GM19023 (cell line): ENCODE measurements at regions not wholly inside any gene's neighbourhood (a gene's known extent, or its start where the extent isn't known, plus 50 kb on each side); places are given as distances from the start of the nearest gene placed in this dataset.
"Not testable (repeated sequence)": the region's sequence is repeated elsewhere in the genome, so short reads cannot be mapped to it uniquely, and the experiment has no call there.

Experiments
- ATAC-seq: cut with Tn5 transposase; IDR thresholded peaks from one replicate; pipeline ENCODE4 v1.9.1; 2021; ENCODE audit warnings: mild to moderate bottlenecking, moderate library complexity; ENCODE audit not compliant: unreplicated experiment

- no peak for ATAC-seq
Observed at GRCh38 chr14:105978618-105979295, 452.4 kb downstream of the TMEM121 start.

DNA sequence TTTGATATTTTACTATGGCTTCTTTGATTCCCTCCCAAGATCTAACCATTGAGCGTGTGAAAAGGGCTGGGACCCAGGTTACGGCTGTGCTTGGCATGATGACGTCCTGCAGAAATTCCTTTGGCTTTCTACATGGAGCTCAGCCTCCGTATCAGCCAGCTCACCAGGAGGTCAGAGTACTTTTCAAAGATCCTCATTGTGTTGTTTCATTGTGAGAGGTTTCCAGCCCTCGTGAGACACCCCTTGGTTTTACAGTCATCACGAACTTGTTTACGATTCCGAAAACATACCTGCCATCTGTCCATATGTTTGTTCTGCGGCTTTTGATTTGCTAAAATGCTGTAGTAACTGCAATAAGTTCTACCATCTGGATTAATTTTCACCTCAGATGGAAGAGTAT, 453.1 kb downstream of the TMEM121 start:
- no peak for ATAC-seq

- ATAC-seq, result no peak
Observed at GRCh38 chr14:105980224-105980623, 453.8 kb downstream of the TMEM121 start.

DNA sequence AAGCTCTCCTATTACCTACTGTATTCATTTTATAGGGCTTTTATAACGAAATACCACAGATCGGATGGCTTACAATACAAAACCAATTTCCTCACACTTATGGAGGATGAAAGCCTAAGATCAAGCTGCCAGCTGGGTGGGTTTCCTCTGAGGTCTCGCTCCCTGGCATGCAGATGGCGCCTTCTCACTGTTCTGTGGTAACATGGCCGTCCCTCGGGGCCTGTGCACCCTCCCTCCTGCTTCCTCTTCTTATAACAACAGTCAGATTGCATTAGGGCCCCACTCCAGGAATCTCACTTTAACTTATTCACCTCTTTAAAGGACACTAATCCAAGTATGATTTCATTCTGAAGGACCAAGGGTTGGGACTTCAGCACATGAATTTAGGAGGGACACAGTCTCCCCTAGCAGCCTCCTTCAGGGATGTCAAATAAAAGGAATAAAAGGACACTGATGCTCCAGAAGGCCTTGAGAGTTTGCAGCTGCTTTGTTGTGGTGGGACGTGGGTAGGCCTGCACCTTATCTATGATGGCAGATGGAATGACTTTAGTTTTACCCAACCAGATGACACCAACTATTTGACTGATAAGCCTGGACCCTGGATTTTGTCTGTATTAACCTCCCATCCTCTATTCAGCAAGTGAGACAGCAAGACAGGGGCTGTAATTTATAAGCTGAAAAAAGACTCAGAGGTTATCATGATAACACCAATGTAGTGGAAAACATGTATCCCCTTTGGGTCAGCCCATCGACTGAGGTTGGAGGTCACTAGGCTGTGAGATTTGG, 455.3 kb downstream of the TMEM121 start:
- ATAC-seq, result not testable (repeated sequence)

- no peak for ATAC-seq
Observed at GRCh38 chr14:105982664-105983063, 456.3 kb downstream of the TMEM121 start.

DNA sequence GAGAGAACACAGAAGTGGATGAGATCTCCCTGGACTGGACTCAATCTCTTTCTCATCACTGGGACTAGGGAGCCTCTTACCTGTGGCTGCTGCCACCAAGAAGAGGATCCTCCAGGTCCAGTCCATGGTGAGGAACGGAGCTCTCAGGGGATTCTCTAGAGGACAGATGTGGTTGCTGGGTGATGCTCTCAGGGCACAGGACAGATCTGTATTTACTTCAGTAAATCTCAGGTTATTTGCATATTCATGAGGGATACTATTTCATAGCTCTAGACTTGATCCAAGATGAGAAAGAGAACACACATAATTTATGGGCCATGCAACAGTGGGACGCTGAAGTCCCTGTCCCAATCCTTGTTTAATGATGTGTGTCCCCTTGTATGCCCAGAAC, 460.5 kb downstream of the TMEM121 start:
- no peak for ATAC-seq

DNA sequence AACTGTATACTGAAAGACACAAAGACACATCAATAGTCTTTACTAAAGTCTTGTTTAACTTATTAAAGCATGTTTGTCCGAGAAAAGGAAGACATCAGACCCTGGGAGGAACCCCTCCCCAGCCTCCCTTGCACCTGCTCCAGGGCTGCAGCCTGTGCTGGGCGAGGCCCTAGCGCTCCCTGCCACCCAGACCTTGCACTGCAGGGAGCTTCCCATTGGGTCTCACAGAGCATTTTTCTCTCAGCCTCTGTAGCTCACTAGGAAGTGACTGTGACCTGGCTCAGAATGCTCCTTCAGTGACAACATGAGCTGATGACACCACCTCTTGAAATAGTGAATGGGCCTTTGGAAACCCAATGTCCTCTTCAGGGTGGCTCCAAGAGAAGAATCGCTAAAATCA, 461.2 kb downstream of the TMEM121 start:
- ATAC-seq, result no peak

DNA sequence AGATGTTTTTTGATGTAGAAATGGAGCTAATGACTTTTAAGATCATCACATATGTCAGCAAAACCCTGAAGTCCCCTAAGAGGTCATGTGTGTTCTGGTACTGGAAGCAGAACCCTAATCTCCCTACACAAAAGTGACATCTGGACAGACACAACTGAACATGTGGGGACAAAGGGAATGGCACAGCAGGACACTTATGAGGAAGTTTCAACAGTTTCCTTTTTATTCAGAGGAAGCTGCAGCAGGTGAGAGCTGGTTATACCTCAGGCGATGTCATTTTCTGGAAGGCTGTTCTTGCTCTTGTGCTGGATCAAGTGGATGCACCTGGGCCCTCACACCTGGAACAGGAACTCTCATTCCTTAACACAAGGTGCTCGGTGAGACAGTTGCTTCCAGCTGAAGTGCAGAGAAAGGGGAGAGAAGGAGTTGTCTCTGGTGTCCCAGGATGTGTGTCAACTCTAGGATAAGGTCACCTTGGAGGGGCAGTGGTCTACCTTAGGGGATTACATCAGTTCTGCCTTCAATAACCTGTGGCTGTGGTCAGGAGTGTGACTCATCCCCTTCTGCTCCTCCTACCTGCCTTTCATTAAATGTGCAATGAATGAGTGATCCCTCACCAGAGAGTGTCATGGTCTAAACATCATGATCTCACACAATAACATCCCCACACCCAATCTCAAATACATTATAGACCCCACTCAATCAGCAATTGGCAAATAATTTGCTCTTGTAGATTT, 463.4 kb downstream of the TMEM121 start:
- ATAC-seq, result no peak

DNA sequence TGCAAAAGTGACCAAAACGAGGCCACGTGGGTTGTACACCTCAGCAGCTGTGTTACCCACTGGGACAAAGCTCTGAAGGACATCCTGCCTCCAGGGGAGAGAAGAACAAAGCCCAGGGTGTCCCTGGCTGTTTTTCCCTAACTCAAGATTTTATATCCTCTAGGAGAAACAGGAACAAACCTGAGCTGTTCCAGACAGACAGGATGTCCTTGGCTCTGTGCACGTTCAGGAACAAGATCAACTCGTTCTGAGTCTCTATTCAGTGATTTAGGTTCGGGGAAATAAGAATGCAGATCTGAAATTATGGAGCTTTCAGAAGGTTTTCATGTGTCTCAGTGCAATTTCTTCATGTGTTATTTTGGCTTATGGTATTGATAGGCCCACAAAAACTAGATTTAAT, 465.3 kb downstream of the TMEM121 start:
- not testable (repeated sequence) for ATAC-seq

DNA sequence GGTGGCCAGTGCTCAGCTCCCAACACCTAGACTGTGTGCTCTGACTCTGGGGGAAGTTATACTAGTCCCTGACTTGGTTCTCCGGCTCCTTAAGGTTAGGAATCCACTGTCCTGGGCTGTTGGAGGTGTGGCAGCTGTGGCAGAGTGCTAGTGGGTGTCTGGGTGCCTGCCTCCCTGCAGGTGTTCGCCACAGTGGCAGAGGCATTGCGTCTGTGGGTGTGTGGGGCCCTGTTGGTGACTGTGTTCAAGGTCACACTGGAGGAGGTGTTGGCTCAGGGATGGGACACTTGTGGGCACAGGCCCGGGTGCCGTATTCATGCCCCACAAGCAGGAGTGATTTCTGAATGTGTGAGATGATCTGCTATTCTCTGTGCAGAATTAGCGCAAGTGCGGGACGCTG, 467.4 kb downstream of the TMEM121 start:
- no peak for ATAC-seq

DNA sequence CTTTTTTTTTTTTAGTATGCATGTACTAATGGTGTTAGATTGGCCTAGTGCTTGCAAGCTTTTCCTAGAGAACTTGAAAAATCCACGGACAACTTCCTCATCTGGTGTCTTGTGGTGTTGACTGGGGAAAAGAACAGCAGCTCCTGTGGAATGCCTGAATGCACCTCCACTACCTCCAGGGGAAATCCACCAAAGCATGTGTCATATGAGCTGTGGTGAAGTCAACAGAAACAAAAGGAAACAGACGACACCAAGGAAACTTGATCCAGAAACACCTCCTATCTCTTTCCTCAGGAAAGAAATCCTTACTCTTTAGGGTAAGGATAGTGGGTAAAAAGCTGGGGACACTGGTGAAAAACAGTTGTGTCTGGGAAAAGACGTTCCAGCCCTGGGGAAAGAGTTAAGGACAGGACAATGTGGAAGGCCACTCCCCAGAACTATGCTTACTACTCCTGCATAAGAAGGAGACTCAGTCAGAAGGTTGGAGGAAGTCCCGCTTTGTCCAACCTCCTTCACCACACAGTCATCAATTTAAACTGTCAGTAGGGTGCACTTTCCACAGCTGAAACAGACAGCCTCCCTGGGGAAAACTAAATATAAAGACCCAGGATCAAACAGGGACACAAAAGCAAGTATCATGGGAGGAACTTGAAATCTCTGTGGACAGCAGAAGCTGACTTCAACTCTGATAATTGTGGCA, 468.8 kb downstream of the TMEM121 start:
- not testable (repeated sequence) for ATAC-seq

DNA sequence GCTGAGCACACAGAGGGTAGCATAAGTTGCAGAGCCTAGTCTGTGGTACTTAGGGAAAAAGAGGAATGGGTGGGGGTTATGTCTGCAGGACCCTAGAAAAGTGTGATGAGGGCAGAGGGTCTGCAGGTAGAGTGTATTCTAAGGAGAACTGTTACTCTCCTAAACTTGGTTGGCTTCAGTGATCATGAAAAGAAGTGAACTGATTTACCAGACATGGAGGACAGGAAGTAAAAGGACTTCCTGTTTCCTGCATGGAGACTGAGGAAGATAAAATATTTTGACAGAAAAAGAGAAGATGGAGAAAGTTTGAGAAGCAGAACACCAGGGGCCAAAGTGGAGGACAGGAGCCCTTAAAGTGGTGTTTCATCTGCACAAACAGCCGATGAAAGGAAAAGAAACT, 472.2 kb downstream of the TMEM121 start:
- not testable (repeated sequence) for ATAC-seq

DNA sequence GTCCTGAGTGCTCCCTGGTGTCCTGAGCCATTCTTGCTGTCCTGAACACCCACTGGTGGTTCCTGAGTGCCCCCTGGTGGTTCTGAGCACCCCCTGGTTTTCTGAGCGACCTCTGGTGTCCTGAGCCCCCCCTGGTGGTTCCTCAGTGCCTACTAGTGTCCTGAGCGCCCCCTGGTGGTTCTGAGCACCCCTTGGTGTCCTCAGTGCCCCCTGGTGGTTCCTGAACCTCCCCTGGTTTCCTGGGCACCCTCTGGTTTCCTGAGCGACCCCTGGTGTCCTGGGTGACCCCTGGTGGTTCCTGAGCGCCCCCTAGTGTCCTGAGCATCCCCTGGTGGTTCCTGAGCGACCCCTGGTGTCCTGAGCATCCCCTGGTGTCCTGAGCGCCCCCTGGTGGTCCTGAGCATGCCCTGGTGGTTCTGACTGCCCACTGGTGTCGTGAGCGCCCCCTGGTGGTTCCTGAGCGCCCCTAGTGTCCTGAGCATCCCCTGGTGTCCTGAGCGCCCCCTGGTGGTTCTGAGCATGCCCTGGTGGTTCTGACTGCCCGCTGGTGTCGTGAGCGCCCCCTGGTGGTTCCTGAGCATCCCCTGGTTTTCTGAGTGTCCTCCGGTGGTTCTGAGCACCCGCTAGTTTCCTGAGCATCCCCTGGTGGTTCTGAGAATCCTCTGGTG, 473.1 kb downstream of the TMEM121 start:
- peak; percentile 72 for ATAC-seq

GRCh38 chr14:106000029-106000511, 473.7 kb downstream of the TMEM121 start:
- ATAC-seq, result peak; percentile 38

DNA sequence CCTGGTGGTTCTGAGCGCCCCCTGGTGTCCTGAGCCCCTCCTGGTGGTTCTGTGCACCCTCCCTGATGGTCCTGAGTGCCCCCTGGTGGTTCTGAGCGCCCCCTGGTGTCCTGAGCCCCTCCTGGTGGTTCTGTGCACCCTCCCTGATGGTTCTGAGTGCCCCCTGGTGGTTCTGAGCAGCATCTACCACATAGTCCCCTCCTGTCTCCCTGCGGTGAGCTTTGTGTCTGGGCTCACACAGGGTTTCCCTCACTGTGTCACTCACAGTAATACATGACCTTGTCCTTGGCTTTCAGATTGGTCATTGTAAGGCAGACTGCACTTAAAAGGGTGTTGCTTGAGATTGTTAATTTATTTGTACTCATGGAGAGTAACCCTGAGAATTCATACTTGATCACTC, 474.9 kb downstream of the TMEM121 start:
- not testable (repeated sequence) for ATAC-seq

DNA sequence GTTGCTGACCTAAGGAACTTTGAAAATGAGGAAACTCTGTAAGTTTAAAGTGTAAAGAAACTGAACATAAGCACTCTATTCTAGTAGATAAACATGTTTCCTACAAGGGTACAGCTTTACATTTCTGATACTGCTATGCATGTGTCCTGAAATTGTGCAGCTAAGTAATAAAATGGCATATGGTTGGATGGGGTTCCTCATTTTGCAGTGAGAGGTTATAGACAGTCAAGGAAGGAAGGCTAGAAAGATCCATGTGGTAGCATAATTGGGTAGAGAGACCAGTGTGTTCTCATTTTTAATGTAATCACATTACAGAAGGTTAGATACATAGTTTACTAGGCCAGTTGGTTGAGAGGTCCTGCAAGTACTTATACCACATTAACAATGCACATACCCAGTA, 477.0 kb downstream of the TMEM121 start:
- no peak for ATAC-seq

GRCh38 chr14:106004937-106005795, 478.8 kb downstream of the TMEM121 start:
- not testable (repeated sequence) for ATAC-seq

GRCh38 chr14:106006043-106006442, 479.7 kb downstream of the TMEM121 start:
- ATAC-seq, result not testable (repeated sequence)

GRCh38 chr14:106006716-106007115, 480.3 kb downstream of the TMEM121 start:
- not testable (repeated sequence) for ATAC-seq
